ENCODE measurements at regions not wholly inside any gene's neighbourhood (a gene's known extent, or its start where the extent isn't known, plus 50 kb on each side); places are given as distances from the start of the nearest gene placed in this dataset.
"Not testable (repeated sequence)": the region's sequence is repeated elsewhere in the genome, so short reads cannot be mapped to it uniquely, and the experiment has no call there.

GRCh38 chr2:104976603-104977120 is 61.2 kb upstream of the MRPS9 start:
- DNase-seq (ENCODE audit: low read depth) = peak; percentile 7

GRCh38 chr2:104977958-104978357 is 59.9 kb upstream of the MRPS9 start:
- DNase-seq (ENCODE audit: low read depth) = no peak

- DNase-seq (ENCODE audit: low read depth) = not testable (repeated sequence)
Measured at GRCh38 chr2:104979786-104980185, 58.1 kb upstream of the MRPS9 start.

- no peak for DNase-seq (ENCODE audit: low read depth)
Measured at GRCh38 chr2:104982111-104982510, 55.8 kb upstream of the MRPS9 start.
